ENCODE measurements at regions not wholly inside any gene's neighbourhood (a gene's known extent, or its start where the extent isn't known, plus 50 kb on each side); places are given as distances from the start of the nearest gene placed in this dataset.
A peak's percentile ranks its signal among the peaks of the same experiment; 100 is the strongest.

- no peaks in the 10 kb centered on the region for H3K36me3 ChIP-seq (ENCODE audit: control insufficient read depth, insufficient read depth, low read length)
- no peak overlapping the region for H3K4me3 ChIP-seq (ENCODE audit: low read length)
- 90 to 95% methylated on average over 2 of the region's 2 CpGs for WGBS, 2 experiments (ENCODE audit: insufficient coverage in 1 of 2, insufficient read length in 1 of 2)
- H3K4me1 Mint-ChIP-seq, result no peaks in the 10 kb centered on the region
- peaks cover 8% of the 10 kb centered on the region for H3K9me3 ChIP-seq (ENCODE audit: control insufficient read depth, low read length)
- no peaks in the 10 kb centered on the region for H3K27me3 ChIP-seq (ENCODE audit: control insufficient read depth, insufficient read depth, low read length, poor library complexity, severe bottlenecking)
- H3K27me3 Mint-ChIP-seq (ENCODE audit: insufficient read depth), result peaks cover 3% of the 10 kb centered on the region
- no peaks in the 10 kb centered on the region for H3K4me1 ChIP-seq (ENCODE audit: control insufficient read depth, insufficient read depth, low read length)
- H3K4me3 Mint-ChIP-seq, result no peak overlapping the region
- no peak for TF ChIP-seq CTCF (conservative IDR thresholded peaks at IDR 0.05)
- no peaks in the 10 kb centered on the region for H3K36me3 Mint-ChIP-seq (ENCODE audit: low read depth)
- DNase-seq, result no peak
- no peak overlapping the region for H3K9ac ChIP-seq (ENCODE audit: extremely low read depth, low read length, poor library complexity, severe bottlenecking)
- no peaks in the 10 kb centered on the region for H3K9me3 Mint-ChIP-seq
- H3K27ac ChIP-seq (ENCODE audit: low read depth, low read length), result no peak overlapping the region
- H3K27ac Mint-ChIP-seq, result no peak overlapping the region
These were observed 168.8 kb upstream of the ST8SIA2 start for GRCh38 chr15:92224843-92225242.

- H3K9me3 ChIP-seq (ENCODE audit: control insufficient read depth, low read length), result peaks cover 8% of the 10 kb centered on the region
- Mint-ChIP-seq H3K4me3 (no peak overlapping the region), H3K4me1 (no peaks in the 10 kb centered on the region), H3K27ac (no peak overlapping the region), H3K9me3 (no peaks in the 10 kb centered on the region), H3K36me3 (ENCODE audit: low read depth) (no peaks in the 10 kb centered on the region), H3K27me3 (ENCODE audit: insufficient read depth) (peaks cover 3% of the 10 kb centered on the region)
- 74 to 82% methylated on average over 6 of the region's 6 CpGs for WGBS, 2 experiments (ENCODE audit: insufficient coverage in 1 of 2, insufficient read length in 1 of 2)
- H3K4me3 ChIP-seq (ENCODE audit: low read length), result no peak overlapping the region
- TF ChIP-seq CTCF (conservative IDR thresholded peaks at IDR 0.05), result peak; percentile 85
- no peaks in the 10 kb centered on the region for H3K36me3 ChIP-seq (ENCODE audit: control insufficient read depth, insufficient read depth, low read length)
- no peaks in the 10 kb centered on the region for H3K4me1 ChIP-seq (ENCODE audit: control insufficient read depth, insufficient read depth, low read length)
- peak; percentile 69 for DNase-seq
- no peaks in the 10 kb centered on the region for H3K27me3 ChIP-seq (ENCODE audit: control insufficient read depth, insufficient read depth, low read length, poor library complexity, severe bottlenecking)
- no peak overlapping the region for H3K9ac ChIP-seq (ENCODE audit: extremely low read depth, low read length, poor library complexity, severe bottlenecking)
- H3K27ac ChIP-seq (ENCODE audit: low read depth, low read length), result no peak overlapping the region
These were observed 167.6 kb upstream of the ST8SIA2 start for GRCh38 chr15:92226020-92226612.

GRCh38 chr15:92228830-92229229 is 164.9 kb upstream of the ST8SIA2 start:
- no peaks in the 10 kb centered on the region for H3K36me3 Mint-ChIP-seq (ENCODE audit: low read depth)
- 69 to 88% methylated on average over 2 of the region's 2 CpGs for WGBS, 2 experiments (ENCODE audit: insufficient coverage in 1 of 2, insufficient read length in 1 of 2)
- no peak for DNase-seq
- H3K9me3 Mint-ChIP-seq, result no peaks in the 10 kb centered on the region
- no peak for TF ChIP-seq CTCF (conservative IDR thresholded peaks at IDR 0.05)
- Histone ChIP-seq H3K9ac (ENCODE audit: extremely low read depth, low read length, poor library complexity, severe bottlenecking) (no peak overlapping the region), H3K27ac (ENCODE audit: low read depth, low read length) (no peak overlapping the region), H3K27me3 (ENCODE audit: control insufficient read depth, insufficient read depth, low read length, poor library complexity, severe bottlenecking) (no peaks in the 10 kb centered on the region), H3K36me3 (ENCODE audit: control insufficient read depth, insufficient read depth, low read length) (no peaks in the 10 kb centered on the region), H3K4me1 (ENCODE audit: control insufficient read depth, insufficient read depth, low read length) (no peaks in the 10 kb centered on the region), H3K4me3 (ENCODE audit: low read length) (no peak overlapping the region), H3K9me3 (ENCODE audit: control insufficient read depth, low read length) (peaks cover 4% of the 10 kb centered on the region)
- H3K27ac Mint-ChIP-seq, result no peak overlapping the region
- H3K4me3 Mint-ChIP-seq, result no peak overlapping the region
- no peaks in the 10 kb centered on the region for H3K4me1 Mint-ChIP-seq
- peaks cover 5% of the 10 kb centered on the region for H3K27me3 Mint-ChIP-seq (ENCODE audit: insufficient read depth)

Data from endodermal cell (in vitro differentiated cells).